Stimulated activated CD4-positive, alpha-beta T cell treated with anti-CD3 and anti-CD28 coated beads, Interleukin-12 subunit alpha, Interleukin-12 subunit beta, amount 100 ng/mL, for 24 hours (primary cell): ENCODE measurements at regions not wholly inside any gene's neighbourhood (a gene's known extent, or its start where the extent isn't known, plus 50 kb on each side); places are given as distances from the start of the nearest gene placed in this dataset.

ENCODE experiments used
- DNase-seq, 2 experiments: peaks; one replicate each; pipeline ENCODE4 v3.0.0-alpha.2; 2020; ENCODE audit warnings: low read depth in 2 of 2

DNA sequence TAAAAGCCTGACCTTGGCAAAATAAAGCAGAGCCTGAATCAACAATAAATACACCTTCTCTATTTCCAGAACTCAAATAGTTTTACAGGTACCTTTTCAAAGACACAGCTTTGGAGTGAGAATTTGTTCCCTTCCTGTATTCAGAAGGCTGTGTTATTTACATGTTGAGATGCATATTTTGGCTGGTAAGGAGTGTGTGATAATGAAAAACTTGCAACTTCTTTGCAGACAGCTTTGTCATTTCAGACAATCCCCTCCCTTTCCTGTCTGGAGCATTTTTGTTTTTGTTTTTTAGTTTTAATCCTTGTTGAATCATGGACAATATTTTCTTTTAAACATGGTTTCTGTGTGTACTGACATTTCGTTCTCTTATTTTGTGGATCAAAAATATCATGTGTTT, 493.8 kb downstream of the FAT4 start:
- DNase-seq, result no peak

DNA sequence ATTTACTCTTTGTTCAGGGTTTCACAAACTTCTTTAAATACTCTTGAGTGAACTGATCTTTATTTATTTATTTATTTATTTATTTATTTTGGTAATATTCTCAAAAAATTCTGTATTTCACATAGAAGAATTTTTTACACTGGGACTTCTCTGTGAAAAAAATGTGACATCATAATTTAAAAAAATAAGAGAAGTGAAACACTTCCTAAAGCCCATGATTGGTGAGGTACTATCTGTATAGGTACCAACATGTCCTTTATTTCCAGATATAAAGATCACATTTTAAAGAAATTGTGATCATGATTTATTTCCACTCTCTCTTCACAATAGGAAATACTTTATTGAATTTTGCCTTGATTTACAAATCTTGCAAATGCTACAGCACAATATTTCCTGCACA, 497.1 kb downstream of the FAT4 start:
- DNase-seq, result no peak

DNA sequence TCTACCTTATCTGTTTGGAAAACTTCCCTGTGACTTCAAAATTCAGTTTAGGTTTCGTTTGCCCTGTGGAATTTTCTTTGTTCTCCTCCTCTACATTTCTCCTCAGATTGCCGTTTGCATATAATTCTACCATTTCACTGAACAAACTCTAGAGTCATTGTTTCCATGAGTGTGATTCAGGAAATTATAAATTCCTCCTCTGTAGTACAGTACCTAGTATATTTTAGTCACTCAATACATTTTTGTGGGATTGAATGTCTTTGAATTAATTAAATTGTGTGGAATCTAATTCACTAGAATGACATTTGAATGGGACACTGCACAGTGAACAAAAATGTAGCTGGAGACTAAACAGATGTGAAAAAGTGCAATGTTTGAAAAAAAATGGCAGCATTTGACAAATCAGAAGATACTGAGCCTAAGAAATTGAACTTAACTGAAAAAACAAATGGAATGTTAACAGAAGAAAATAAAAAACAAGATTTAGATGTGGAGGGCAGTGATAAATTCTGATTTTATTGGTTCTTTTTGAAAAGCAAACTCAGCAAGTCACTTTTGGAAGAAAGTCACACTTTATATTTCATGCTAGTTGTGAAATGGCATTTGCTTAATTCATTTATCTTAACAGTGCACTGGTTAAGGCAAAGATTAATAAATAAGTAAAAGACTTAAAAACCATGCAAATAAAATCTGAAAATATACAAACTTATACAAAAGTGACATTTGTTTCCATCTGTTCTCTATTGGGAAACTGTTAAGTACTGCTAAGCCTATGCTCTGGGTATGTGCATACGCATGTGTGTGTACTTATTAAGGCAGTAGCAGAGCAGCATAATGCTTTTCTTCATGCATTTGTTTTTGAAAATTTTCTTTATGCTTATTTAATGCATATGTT, 512.3 kb downstream of the FAT4 start:
- no peak for DNase-seq

DNA sequence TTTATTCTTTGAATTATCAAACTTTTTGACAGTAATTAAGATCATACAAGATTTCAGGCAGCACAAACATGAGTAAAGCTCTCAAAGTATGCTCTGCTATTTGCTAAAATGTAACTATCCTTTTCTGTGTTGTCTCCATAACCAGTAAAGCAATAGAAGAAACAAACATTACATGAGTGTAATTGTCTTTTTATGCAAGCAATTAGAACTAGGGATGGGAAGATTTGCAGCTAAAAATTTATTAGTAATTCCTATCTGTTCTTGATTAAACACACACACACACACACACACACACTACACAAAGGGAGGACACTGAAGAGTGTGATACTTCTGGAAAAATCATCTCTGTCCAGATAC, 512.9 kb downstream of the FAT4 start:
- DNase-seq, result no peak

DNA sequence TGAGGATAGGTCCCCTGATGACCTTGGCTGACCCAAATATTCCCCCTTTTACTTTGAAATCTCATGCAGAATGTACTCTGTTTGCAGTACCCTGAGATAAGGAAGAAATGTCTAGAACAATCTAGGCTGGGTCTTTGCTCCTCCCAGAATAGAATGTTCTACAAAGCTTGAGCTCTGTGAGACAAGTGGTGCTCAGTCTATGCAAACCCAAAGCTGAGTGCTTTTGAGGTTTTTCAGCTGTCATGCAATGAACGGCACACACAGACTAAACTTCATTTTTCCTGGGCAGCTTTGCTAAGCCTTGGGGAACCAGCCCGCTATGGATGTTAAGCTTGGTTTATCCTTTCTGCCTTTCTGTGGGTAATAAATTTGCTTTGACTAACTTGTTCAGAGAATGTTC, 513.6 kb downstream of the FAT4 start:
- DNase-seq, result no peak

DNA sequence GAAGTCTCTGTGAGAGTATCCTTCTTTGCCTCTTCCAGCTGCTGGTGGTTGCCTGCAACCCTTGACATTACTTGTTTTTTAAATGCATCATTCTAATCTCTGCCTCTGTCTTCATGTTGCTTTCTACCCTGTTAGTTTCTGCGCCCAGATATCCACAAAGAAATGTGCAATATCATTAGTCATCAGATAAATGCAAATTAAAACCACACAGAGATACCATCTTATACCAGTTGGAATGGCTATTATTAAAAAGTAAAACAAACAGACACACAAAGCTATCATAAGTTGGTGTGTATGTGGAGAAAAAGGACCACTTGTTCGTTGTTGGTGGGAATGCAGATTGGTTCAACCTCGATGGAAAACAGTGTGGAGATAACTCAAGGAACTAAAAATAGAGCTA, 517.4 kb downstream of the FAT4 start:
- DNase-seq, result no peak

DNA sequence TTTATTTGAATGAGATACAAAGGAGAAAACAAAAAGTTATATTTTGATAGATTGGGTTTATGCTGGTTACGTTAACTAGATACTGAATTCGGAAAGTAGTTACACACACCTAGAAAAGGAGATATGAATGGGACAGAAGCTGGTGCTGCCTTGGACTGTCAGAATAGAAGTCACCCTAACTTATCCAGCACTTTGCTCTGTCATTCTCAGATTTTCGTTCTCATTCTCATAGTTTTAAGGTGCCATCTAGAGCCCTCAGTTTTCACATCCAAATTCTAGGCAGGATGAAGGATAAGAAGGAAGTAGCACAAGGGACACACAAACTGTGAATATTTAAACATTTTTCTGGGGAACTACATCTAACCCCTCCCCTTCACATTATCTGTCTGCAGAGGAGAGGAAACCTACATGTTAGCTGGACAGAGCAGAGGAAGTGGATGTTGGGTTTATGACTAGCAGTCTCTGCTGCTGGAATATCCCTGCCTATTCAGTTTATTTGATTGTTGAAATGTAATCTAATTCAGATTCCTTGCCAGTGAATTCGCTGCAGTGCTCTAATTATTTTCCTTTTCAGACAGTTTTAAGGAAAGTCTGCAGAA, 521.9 kb downstream of the FAT4 start:
- DNase-seq, result no peak

DNA sequence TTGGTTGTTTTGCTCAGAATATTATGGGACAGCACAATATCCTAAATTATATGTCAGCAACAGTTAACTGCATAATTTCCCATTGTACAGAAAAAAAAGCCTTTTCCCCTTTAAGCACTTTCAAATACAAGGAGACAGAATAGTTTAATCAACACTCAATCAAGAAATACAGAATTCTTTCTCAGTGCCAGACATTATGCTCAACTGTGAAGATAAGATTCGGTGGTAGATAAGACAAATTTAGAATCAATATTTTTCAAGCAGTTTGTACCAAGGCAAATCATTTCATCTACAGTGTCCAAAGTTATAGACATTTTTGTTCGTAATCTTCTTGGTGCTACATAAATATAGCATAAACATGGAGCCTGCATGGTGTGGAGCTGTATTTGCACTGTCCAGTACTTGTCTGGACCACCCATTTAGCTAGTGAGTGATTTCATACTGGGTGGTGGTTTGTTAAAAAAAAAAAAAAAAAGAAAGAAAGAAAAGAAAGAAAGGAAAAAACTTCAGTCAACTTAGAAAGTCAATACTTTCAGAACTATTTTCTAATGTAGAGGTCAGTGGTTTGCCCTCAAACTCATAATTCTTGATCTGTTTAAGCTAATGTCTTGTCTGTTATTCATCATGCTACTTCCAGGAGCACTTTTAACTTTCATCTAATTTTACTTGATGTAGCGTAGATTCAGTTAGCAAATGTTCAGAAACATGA, 522.9 kb downstream of the FAT4 start:
- no peak for DNase-seq

DNA sequence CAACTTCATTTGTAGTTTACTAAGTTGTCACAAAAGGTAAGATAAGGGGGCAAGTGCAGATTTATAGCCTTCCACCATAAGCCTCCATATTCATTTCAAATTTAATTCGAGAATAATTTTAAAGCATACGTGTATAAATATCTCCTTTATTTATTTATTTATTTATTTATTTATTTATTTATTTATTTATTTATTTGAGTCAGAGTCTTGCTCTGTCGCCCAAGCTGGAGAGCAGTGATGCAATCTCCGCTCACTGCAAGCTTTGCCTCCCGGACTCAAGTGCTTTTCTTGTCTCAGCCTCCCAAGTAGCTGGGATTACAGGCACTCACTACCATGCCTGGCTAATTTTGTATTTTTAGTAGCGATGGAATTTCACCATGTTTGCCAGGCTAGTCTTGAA, 523.4 kb downstream of the FAT4 start:
- DNase-seq, result no peak

DNA sequence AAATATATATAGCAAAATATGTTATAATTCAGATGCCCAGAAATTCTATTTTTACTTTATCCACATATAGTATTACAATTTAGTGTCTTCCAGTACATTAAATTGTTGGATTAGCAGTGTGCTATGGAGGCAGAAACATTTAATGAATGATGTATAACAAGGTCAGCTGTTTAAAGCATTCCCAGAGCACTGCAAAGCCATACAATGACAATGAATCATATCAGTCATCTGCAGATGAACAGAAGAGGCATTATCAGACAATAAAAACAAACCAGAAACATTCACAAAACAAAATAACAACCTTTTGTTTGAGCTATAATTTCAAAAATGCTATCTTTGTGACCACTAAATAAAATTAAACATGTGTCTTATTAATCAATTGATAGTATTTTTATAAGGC, 524.2 kb downstream of the FAT4 start:
- no peak for DNase-seq

DNA sequence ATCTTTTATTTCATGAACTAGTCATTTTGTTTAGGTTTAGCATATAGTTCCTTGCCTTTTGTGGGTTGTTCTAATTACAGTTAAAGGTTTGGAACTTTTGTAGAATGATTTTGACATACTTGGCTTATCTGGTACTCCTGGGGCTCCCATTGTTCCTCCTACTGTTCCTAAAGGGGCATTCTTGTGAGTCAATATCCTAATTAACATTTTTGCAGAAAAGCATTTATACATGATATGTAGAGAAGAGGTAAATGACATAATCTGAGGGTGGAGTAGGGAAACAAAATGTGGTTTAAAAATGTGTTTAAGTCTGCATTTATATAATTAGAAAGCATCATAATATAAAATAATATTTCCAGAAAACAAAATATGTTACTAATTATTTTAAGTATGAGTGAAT, 529.2 kb downstream of the FAT4 start:
- no peak for DNase-seq

DNA sequence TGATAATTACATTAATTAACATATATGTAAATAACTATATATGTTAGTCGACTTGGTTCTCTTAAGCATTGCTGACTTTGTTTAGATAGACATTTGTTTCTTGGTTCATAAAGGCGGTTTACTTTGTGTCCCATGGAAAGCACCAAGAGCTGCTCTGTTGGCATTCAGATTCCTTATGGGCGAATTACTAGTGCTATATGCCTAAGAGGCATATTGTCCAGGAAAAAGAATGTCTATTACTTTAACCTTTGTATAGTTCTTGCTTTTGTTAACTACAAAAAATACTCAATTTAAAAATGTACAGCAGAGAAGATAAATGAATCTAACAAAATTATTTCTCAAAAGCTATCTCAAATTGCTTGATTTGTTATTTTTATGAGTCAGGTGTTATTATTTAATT, 532.8 kb downstream of the FAT4 start:
- no peak for DNase-seq

DNA sequence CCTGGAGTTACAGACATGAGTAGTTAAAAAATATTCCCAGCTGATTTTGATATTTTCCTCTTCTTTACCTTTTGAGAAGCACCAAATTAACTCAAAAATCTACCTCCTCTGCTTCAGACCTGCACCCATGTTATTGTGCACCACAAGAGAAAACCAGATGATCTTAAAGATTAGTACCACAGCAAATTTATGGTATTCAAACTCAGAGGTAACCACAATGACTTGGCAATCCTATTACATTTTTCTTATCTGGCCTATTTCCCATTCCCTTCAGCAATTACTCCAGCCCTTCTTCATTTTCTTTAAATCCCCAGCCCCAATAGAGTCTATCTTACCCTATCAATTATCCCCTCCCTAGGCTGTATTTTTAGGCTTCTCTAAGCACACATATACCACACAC, 535.1 kb downstream of the FAT4 start:
- DNase-seq, result no peak

DNA sequence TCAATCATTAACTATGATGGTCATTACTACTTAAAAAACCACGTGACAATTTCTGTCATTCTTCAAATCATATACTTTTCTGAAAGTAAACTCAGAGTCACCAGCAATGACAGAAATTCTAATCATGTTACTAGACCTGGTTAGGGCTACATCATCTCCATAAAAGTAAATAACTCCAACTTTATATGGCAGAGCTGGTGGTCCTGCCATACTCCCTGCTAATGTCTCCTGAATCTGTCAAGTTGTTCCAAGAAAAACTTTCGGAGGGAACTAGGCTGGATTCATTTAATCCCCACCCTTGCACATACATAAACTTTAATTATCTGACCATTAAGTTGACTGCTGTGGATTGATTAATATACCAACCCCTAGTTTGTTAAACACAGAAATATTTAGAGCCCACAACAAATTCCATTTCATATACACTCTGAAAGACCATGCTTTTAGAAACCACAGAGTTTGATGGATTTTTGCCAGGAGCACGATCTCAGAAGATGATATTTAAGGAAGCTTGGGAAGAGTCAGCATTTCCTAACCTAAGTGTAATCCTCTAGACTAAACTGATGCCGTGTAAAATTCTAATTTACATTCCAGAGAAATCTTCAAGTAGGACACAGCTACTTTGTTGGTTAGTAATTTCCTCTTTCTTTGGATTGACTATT, 577.0 kb downstream of the FAT4 start:
- no peak for DNase-seq

DNA sequence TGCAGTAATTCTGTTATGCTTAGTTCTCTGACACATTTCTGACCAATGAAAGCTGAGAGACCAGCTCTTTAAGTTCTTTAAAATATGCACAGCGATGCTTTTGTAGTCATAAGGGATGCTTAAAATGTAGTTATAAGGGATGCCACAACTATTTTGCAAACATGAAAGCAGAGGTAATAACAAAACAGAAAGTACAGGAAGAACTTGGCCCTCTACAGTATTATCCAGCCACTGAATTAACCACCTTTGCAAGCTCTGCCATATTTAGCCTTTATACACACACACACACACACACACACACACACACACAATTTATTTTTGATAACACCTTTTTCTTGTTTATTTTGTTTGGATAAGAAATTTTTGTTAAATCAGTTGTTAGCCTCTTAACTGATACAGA, 590.0 kb downstream of the FAT4 start:
- no peak for DNase-seq

DNA sequence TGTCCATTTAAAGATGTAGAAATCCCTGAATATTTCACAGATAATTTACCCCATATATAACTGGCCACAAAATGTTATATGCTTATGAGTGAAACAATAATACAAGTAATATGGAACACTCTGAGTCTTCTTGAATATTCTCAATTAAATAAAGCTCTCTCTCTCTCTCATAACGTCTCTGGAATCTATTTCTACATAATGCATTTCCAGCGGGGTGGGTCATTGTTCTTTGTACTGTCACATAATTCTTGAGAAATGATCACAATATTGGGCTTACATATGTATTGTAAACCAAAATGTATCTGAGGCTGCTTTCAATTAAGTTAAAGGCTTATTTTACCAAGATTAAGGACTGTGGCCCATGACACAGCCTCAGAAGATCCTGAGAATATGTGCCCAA, 596.3 kb downstream of the FAT4 start:
- DNase-seq, result no peak

DNA sequence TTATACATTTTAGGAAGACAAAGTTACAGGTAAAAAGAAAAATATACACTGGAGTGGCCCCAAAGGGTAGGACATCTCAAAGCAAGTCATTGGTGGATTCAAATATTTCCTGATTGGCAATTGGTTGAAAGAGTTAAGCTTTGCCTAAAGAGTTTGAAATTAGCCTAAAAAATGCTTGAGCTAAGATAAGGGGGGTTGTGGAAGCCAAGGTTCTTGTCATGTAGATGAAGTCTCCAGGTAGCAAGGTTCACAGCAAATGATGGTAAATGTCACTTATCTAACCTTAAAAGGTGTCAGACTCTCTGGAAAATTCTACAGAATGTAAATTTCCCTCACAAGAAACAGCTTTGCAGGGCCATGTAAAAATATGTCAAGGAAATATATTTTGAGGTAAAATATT, 596.7 kb downstream of the FAT4 start:
- no peak for DNase-seq

DNA sequence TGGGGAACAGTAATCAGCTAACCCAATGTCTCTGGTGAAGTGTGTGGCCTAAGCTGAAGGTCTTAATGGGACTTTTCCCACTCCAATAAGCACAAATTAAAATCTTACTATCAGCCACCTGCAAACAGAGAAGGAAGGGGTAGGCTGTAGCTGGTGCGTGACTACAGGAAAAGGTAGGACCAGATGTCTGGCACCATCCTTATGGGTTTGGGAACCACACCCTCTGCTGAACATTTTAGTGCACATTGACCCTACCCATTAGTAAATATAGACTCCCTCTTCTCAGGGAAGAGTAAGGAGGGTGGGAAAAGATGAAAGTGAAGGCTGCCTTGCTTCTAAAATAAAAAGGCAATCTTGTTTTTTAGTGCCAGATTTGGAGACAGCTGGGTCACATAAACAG, 602.8 kb downstream of the FAT4 start:
- DNase-seq, result no peak

DNA sequence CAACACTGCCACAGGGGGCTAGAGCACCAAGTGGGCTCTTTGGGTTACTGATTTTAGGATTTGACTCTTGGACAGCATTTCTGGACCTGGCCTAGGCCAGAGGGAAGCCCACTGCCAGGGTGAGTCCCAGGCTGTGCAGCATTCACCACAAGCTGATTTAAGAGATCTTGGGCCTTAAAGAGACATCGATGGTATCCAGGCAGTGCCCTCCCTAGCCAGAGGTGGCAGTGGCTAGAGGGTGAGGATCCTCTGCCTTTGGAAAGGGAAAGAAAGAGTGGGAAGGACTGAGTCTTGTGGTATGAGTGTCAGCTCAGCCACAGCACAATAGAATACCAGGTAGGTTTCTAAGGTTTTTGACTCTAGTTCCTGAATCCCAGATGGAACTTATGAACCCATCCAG, 613.9 kb downstream of the FAT4 start:
- DNase-seq, result no peak

DNA sequence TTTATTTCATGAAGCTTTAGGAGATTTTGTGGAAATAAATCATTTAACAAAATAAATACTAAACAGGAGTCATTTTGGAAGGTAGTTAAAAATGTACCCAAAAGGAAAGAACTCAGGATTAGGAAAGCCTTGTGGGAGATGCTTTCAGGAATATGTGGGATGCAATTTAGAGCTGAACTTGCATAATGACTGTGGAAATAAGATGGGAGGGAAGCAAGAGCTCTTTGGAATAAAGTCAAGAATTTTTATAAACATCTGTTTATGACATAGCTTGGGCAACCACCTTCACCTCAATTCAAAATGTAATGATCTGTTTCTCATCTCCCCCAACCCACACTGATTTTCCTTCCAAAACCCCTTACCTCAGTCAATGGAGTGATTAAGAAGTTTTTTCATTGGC, 623.8 kb downstream of the FAT4 start:
- DNase-seq, result no peak

DNA sequence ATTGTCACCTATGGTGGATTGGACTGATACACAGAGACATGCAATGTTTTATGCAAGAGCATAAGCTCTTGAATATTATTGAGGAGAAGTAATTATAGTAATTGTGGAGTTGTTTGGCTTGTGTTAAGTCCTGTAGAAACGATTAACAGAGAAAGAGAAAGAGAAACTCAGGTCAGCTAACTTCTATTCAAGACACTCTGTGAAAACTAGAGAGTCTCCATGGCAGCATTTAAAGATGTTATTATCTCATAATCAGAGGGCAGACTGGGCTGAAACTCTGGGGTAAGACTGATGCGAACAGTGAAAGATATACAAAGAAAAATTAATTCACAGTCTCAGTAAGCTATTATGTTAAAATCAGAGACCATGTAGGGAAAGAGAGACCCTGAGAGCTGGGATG, 625.7 kb downstream of the FAT4 start:
- DNase-seq, result no peak

DNA sequence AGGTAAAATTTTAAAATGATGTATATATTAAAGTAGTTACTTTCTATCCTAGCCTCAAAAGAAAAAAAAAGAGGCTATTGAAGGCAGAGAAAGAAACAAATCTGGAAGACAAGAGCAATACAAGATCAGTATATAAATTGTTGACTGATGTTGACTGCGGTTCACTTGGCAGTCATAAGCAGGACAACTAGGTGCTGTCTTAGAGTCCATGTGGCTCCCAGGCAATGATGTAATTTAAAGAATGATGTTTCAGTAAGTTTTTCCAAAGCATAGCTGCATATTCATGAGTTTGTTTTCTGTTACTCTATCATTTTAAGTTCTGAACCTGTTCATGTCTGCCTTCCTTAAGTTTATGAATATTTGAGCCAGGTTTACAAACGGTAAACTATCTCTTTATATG, 630.2 kb downstream of the FAT4 start:
- DNase-seq, result no peak

DNA sequence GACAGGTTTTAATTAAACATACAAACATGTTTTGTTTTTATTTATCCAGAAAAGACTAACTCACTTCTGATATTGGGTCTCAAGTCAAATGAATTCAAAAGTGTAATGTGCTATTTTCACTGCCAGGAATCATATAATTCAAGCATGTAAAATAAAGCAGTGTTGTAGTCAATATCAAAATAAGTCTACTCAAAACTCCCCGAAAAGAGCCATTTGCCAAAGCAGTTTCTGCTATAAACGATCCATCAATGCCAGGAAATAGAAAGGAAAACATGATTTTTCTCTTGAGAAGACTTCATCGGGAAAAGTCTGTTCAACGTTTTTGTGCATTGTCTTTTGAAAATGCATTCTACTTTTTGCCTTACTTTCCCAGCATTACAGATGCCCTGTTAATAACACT, 633.3 kb downstream of the FAT4 start:
- DNase-seq, result no peak
